ENCODE measurements at regions not wholly inside any gene's neighbourhood (a gene's known extent, or its start where the extent isn't known, plus 50 kb on each side); places are given as distances from the start of the nearest gene placed in this dataset.
A peak's percentile ranks its signal among the peaks of the same experiment; 100 is the strongest.

- no peak for TF ChIP-seq CTCF (conservative IDR thresholded peaks at IDR 0.05; ENCODE audit: low read length)
These were observed 154.5 kb downstream of the OTOR start for GRCh38 chr20:16902662-16903061.

GRCh38 chr20:16904751-16905150 lies 156.6 kb downstream of the OTOR start:
- no peak; the same call in 1 of the 2 replicates for TF ChIP-seq CTCF (conservative IDR thresholded peaks at IDR 0.05; ENCODE audit: low read length)
- no peak for DNase-seq (ENCODE audit: low read depth)

More at GRCh38 chr20:16902662-16903061, 154.5 kb downstream of the OTOR start:
- no peak overlapping the region for H3K4me3 ChIP-seq (ENCODE audit: low read length)
- DNase-seq (ENCODE audit: low read depth), result no peak

GRCh38 chr20:16914277-16914676 lies 166.1 kb downstream of the OTOR start:
- DNase-seq (ENCODE audit: low read depth), result no peak
- no peak overlapping the region for H3K4me3 ChIP-seq (ENCODE audit: low read length)
- TF ChIP-seq CTCF (conservative IDR thresholded peaks at IDR 0.05; ENCODE audit: low read length), result no peak

More at GRCh38 chr20:16904751-16905150, 156.6 kb downstream of the OTOR start:
- H3K4me3 ChIP-seq (ENCODE audit: low read length), result no peak overlapping the region

GRCh38 chr20:16916165-16916564 lies 168.0 kb downstream of the OTOR start:
- DNase-seq (ENCODE audit: low read depth), result no peak
- no peak for TF ChIP-seq CTCF (conservative IDR thresholded peaks at IDR 0.05; ENCODE audit: low read length)

GRCh38 chr20:16917636-16918035 lies 169.5 kb downstream of the OTOR start:
- no peak for TF ChIP-seq CTCF (conservative IDR thresholded peaks at IDR 0.05; ENCODE audit: low read length)
- no peak overlapping the region for H3K4me3 ChIP-seq (ENCODE audit: low read length)
- DNase-seq (ENCODE audit: low read depth), result peak; percentile 27

More at GRCh38 chr20:16916165-16916564, 168.0 kb downstream of the OTOR start:
- H3K4me3 ChIP-seq (ENCODE audit: low read length), result no peak overlapping the region

GRCh38 chr20:16918366-16918765 lies 170.2 kb downstream of the OTOR start:
- no peak for TF ChIP-seq CTCF (conservative IDR thresholded peaks at IDR 0.05; ENCODE audit: low read length)
- H3K4me3 ChIP-seq (ENCODE audit: low read length), result no peak overlapping the region
- DNase-seq (ENCODE audit: low read depth), result no peak

GRCh38 chr20:16919841-16920240 lies 171.7 kb downstream of the OTOR start:
- H3K4me3 ChIP-seq (ENCODE audit: low read length), result no peak overlapping the region
- no peak for DNase-seq (ENCODE audit: low read depth)
- TF ChIP-seq CTCF (conservative IDR thresholded peaks at IDR 0.05; ENCODE audit: low read length), result no peak
